Neural progenitor cell (in vitro differentiated cells): ENCODE measurements at regions not wholly inside any gene's neighbourhood (a gene's known extent, or its start where the extent isn't known, plus 50 kb on each side); places are given as distances from the start of the nearest gene placed in this dataset.

Experiments
- EZH2 ChIP-seq: fragments of 200-600 bp; sonication (generic); IDR thresholded peaks from 2 replicates; pipeline ENCODE4 v1.6.1; 2017; ENCODE audit warnings: antibody characterized with exemption, mild to moderate bottlenecking, moderate library complexity
- TF ChIP-seq, protein P1 (sequence below): fragments of 200-600 bp; sonication (generic); IDR thresholded peaks from 2 replicates; pipeline ENCODE4 v1.5.1; 2017; ENCODE audit warnings: antibody characterized with exemption, mild to moderate bottlenecking

DNA sequence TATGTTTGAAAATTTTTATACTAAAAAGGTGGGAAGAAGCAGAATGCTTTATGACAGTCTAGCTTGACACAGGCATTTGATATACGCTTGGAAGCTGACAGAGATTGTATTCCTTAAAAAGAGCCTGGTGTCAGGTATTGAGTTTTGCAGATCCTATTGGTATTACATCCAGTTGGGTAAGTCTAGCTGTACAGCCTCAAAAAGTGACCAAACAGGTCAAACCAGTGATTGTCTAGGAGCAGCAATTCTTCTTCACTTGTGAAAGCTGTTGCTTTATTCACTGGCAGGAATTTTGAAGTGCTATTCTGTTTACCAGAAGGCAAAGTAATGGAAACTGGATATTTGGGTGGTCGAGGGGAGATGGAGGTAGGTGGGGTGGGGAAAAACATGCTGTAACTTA is 77.5 kb downstream of the UCHL1 start:
- TF ChIP-seq, protein P1, sequence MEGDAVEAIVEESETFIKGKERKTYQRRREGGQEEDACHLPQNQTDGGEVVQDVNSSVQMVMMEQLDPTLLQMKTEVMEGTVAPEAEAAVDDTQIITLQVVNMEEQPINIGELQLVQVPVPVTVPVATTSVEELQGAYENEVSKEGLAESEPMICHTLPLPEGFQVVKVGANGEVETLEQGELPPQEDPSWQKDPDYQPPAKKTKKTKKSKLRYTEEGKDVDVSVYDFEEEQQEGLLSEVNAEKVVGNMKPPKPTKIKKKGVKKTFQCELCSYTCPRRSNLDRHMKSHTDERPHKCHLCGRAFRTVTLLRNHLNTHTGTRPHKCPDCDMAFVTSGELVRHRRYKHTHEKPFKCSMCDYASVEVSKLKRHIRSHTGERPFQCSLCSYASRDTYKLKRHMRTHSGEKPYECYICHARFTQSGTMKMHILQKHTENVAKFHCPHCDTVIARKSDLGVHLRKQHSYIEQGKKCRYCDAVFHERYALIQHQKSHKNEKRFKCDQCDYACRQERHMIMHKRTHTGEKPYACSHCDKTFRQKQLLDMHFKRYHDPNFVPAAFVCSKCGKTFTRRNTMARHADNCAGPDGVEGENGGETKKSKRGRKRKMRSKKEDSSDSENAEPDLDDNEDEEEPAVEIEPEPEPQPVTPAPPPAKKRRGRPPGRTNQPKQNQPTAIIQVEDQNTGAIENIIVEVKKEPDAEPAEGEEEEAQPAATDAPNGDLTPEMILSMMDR = no peak
- no peak for TF ChIP-seq EZH2
